Motor neuron (in vitro differentiated cells): ENCODE measurements at regions not wholly inside any gene's neighbourhood (a gene's known extent, or its start where the extent isn't known, plus 50 kb on each side); places are given as distances from the start of the nearest gene placed in this dataset.

Source experiments
- ATAC-seq, 8 experiments: fragments of 200-7000 bp; cut with Tn5 transposase; replicated peaks in 6 of 8; 2 replicates each; pipeline ENCODE4 v1.8.0; 2021; ENCODE audit warnings: mild to moderate bottlenecking in 8 of 8, moderate library complexity in 8 of 8
- H3K27ac ChIP-seq, 2 donors: fragments of 250-450 bp; sonication (Bioruptor Pico); 2 replicates each; pipeline ENCODE4 v1.9.0; 2021; ENCODE audit warnings: antibody characterized with exemption in 2 of 2, mild to moderate bottlenecking in 2 of 2, moderate library complexity in 1 of 2
- H3K4me1 ChIP-seq, 2 donors: fragments of 250-450 bp; sonication (Bioruptor Pico); replicated peaks in 1 of 2; 2 replicates each; pipeline ENCODE4 v1.6.1; 2021; ENCODE audit warnings: antibody characterized with exemption in 2 of 2, mild to moderate bottlenecking in 2 of 2, moderate library complexity in 1 of 2
- H3K4me3 ChIP-seq, 5 donors: fragments of 250-450 bp; sonication (Bioruptor Pico); 2 replicates each; pipeline ENCODE4 v1.9.0; 2021; ENCODE audit warnings: antibody characterized with exemption in 5 of 5, mild to moderate bottlenecking in 5 of 5, moderate library complexity in 4 of 5
- WGBS, 10 experiments: fragments of 450-650 bp; shearing (Covaris generic); methylation state at CpG; one replicate each; pipeline ENCODE4 v1.0.0; 2022; 5-methylcytosine and 5-hydroxymethylcytosine counted together
- in situ Hi-C, 9 experiments: fragments of 400-800 bp; cut with MboI; loops; one replicate each; pipeline ENCODE4 v1.15.0; 2021; ENCODE audit warnings: low sequenced_read_pairs in 9 of 9, low pct_unique_long_range_greater_than_20kb in 2 of 9; ENCODE audit not compliant: unreplicated experiment in 9 of 9

GRCh38 chr4:106507440-106507839 lies 138.9 kb upstream of the GIMD1 start:
- no peaks in the 10 kb centered on the region for H3K4me1 ChIP-seq
- no peak overlapping the region for H3K27ac ChIP-seq
- 89 to 100% (median 97%) methylated on average over 1 to 3 of the region's 3 CpGs; no CpG with 5 or more reads in 6 of the 10 experiments for WGBS, 10 experiments
- ATAC-seq: no peak
- in situ Hi-C loops: loop anchor here in 1 of 9 experiments (25.0 kb wide), 1 partner anchor 305 kb away; no protein-coding TSS in a partner anchor
- H3K4me3 ChIP-seq: no peak overlapping the region

- H3K4me3 ChIP-seq: no peak overlapping the region
- in situ Hi-C loops: loop anchor here in 1 of 9 experiments (25.0 kb wide), 1 partner anchor 309 kb away; no protein-coding TSS in a partner anchor
- H3K27ac ChIP-seq: no peak overlapping the region
- ATAC-seq: no peak
- H3K4me1 ChIP-seq: no peaks in the 10 kb centered on the region
- 58 to 100% (median 92%) methylated on average over 1 to 3 of the region's 3 CpGs; no CpG with 5 or more reads in 1 of the 10 experiments for WGBS, 10 experiments
Observed at GRCh38 chr4:106503116-106504050, 134.8 kb upstream of the GIMD1 start.

- in situ Hi-C loops: loop anchor here in 1 of 9 experiments (25.0 kb wide), 1 partner anchor 310 kb away; no protein-coding TSS in a partner anchor
- WGBS, 10 experiments: 6 to 60% (median 27%) methylated on average over 1 to 9 of the region's 11 CpGs; no CpG with 5 or more reads in 1 of the 10 experiments
- ATAC-seq: peak in 5 of 8 experiments; percentile 39 to 78 (median 48)
- Histone ChIP-seq H3K4me3 (no peak overlapping the region), H3K27ac (no peak overlapping the region), H3K4me1 (no peaks in the 10 kb centered on the region)
Observed at GRCh38 chr4:106502106-106502699, 133.6 kb upstream of the GIMD1 start.

GRCh38 chr4:106497271-106497670 lies 128.7 kb upstream of the GIMD1 start:
- 16 to 100% (median 62%) methylated on average over 2 to 3 of the region's 3 CpGs for WGBS, 10 experiments
- in situ Hi-C loops: no loop called here

GRCh38 chr4:106496061-106496460 lies 127.5 kb upstream of the GIMD1 start:
- no peaks in the 10 kb centered on the region for H3K4me1 ChIP-seq
- H3K27ac ChIP-seq: no peak overlapping the region
- in situ Hi-C loops: no loop called here
- H3K4me3 ChIP-seq: no peak overlapping the region
- ATAC-seq: no peak

More at GRCh38 chr4:106497271-106497670, 128.7 kb upstream of the GIMD1 start:
- Histone ChIP-seq H3K4me1 (no peaks in the 10 kb centered on the region), H3K27ac (no peak overlapping the region), H3K4me3 (no peak overlapping the region)
- ATAC-seq: no peak

- WGBS, 10 experiments: 25 to 94% (median 85%) methylated on average over 2 to 5 of the region's 5 CpGs
- Histone ChIP-seq H3K27ac (no peak overlapping the region), H3K4me3 (no peak overlapping the region), H3K4me1 (no peaks in the 10 kb centered on the region)
- in situ Hi-C loops: no loop called here
- ATAC-seq: no peak
Observed at GRCh38 chr4:106495476-106495875, 126.9 kb upstream of the GIMD1 start.

GRCh38 chr4:106494066-106494465 lies 125.5 kb upstream of the GIMD1 start:
- in situ Hi-C loops: no loop called here
- Histone ChIP-seq H3K4me1 (no peaks in the 10 kb centered on the region), H3K4me3 (no peak overlapping the region), H3K27ac (no peak overlapping the region)
- 0 to 100% (median 0%) methylated on average over 1 of the region's 1 CpG; no CpG with 5 or more reads in 7 of the 10 experiments for WGBS, 10 experiments
- ATAC-seq: peak in 2 of 8 experiments; percentile 55 to 59

GRCh38 chr4:106493086-106493485 lies 124.5 kb upstream of the GIMD1 start:
- no peak for ATAC-seq
- in situ Hi-C loops: no loop called here
- Histone ChIP-seq H3K4me3 (no peak overlapping the region), H3K4me1 (no peaks in the 10 kb centered on the region), H3K27ac (no peak overlapping the region)

- H3K4me3 ChIP-seq: no peak overlapping the region
- in situ Hi-C loops: no loop called here
- no peak overlapping the region for H3K27ac ChIP-seq
- WGBS, 10 experiments: 0 to 60% (median 8%) methylated on average over 1 to 2 of the region's 2 CpGs; no CpG with 5 or more reads in 3 of the 10 experiments
- ATAC-seq: peak in 2 of 8 experiments; percentile 20 to 26
- H3K4me1 ChIP-seq: peaks cover 0 to 3% of the 10 kb centered on the region in 2 donors
Observed at GRCh38 chr4:106486533-106486932, 118.0 kb upstream of the GIMD1 start.

GRCh38 chr4:106481801-106482200 lies 113.2 kb upstream of the GIMD1 start:
- WGBS, 10 experiments: 43 to 100% (median 84%) methylated on average over 1 to 3 of the region's 3 CpGs
- in situ Hi-C loops: no loop called here
- H3K27ac ChIP-seq: no peak overlapping the region
- H3K4me1 ChIP-seq: peaks cover 0 to 2% of the 10 kb centered on the region in 2 donors
- no peak overlapping the region for H3K4me3 ChIP-seq
- ATAC-seq: no peak

GRCh38 chr4:106478152-106478551 lies 109.6 kb upstream of the GIMD1 start:
- in situ Hi-C loops: no loop called here
- ATAC-seq: no peak

GRCh38 chr4:106476741-106477140 lies 108.2 kb upstream of the GIMD1 start:
- Histone ChIP-seq H3K4me3 (no peak overlapping the region), H3K4me1 (no peaks in the 10 kb centered on the region), H3K27ac (no peak overlapping the region)
- ATAC-seq: no peak
- in situ Hi-C loops: no loop called here
- 14 to 67% (median 33%) methylated on average over 1 of the region's 1 CpG; no CpG with 5 or more reads in 3 of the 10 experiments for WGBS, 10 experiments

More at GRCh38 chr4:106478152-106478551, 109.6 kb upstream of the GIMD1 start:
- Histone ChIP-seq H3K27ac (no peak overlapping the region), H3K4me1 (no peaks in the 10 kb centered on the region), H3K4me3 (no peak overlapping the region)
- WGBS, 10 experiments: 75 to 100% (median 100%) methylated on average over 1 to 4 of the region's 5 CpGs; no CpG with 5 or more reads in 1 of the 10 experiments

- in situ Hi-C loops: no loop called here
- Histone ChIP-seq H3K4me1 (no peaks in the 10 kb centered on the region), H3K27ac (no peak overlapping the region), H3K4me3 (no peak overlapping the region)
- 75 to 100% (median 100%) methylated on average over 1 of the region's 1 CpG; no CpG with 5 or more reads in 3 of the 10 experiments for WGBS, 10 experiments
- ATAC-seq: peak in 1 of 8 experiments; percentile 27
Observed at GRCh38 chr4:106473515-106473914, 104.9 kb upstream of the GIMD1 start.
